Prostate gland (tissue), 2 donors: ENCODE measurements at regions not wholly inside any gene's neighbourhood (a gene's known extent, or its start where the extent isn't known, plus 50 kb on each side); places are given as distances from the start of the nearest gene placed in this dataset.

Experiments used
- POLR2AphosphoS5 ChIP-seq: sonication (generic); formaldehyde crosslinking; IDR thresholded peaks from one replicate; pipeline ENCODE4 v1.6.1; 2017; ENCODE audit warnings: antibody characterized with exemption
- TF ChIP-seq, protein P1 (sequence below), 4 experiments: fragments of 200-600 bp in 2 of 4; fragments of 450-650 bp in 2 of 4; sonication (generic) in 2 of 4; IDR thresholded peaks; 1 replicate in 3 of 4; 2 replicates in 1 of 4; pipeline ENCODE4 v1.5.1; 2016 to 2019; ENCODE audit warnings: antibody characterized with exemption in 4 of 4, mild to moderate bottlenecking in 2 of 4, moderate library complexity in 2 of 4

DNA sequence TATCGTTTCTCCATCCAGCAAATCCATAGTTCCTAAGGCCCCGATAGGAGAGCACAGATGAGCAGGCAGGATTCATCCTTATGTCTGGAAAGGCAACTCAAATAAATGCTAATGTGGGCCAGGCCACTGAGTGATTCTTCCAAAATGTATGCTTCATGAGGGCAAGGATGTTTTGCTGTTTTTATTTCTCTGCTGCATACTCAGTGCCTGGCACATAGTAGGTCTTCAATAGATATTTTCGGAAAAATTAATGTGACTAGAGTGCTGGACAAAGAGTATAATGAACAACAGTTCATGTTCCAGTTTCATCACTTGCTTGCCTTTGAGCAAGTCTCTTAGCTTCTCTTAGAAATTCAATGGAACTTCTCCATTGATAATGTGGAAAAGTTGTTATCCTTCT is 357.7 kb downstream of the PRDM2 start:
- TF ChIP-seq, protein P1, sequence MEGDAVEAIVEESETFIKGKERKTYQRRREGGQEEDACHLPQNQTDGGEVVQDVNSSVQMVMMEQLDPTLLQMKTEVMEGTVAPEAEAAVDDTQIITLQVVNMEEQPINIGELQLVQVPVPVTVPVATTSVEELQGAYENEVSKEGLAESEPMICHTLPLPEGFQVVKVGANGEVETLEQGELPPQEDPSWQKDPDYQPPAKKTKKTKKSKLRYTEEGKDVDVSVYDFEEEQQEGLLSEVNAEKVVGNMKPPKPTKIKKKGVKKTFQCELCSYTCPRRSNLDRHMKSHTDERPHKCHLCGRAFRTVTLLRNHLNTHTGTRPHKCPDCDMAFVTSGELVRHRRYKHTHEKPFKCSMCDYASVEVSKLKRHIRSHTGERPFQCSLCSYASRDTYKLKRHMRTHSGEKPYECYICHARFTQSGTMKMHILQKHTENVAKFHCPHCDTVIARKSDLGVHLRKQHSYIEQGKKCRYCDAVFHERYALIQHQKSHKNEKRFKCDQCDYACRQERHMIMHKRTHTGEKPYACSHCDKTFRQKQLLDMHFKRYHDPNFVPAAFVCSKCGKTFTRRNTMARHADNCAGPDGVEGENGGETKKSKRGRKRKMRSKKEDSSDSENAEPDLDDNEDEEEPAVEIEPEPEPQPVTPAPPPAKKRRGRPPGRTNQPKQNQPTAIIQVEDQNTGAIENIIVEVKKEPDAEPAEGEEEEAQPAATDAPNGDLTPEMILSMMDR (IDR thresholded peaks at IDR 0.05), result no peak
- no peak for TF ChIP-seq POLR2AphosphoS5
